Mesothelial cell of epicardium (in vitro differentiated cells): ENCODE measurements at regions not wholly inside any gene's neighbourhood (a gene's known extent, or its start where the extent isn't known, plus 50 kb on each side); places are given as distances from the start of the nearest gene placed in this dataset.

Source experiments
- DNase-seq, 2 experiments: peaks; one replicate each; pipeline ENCODE4 v3.0.0; 2021; ENCODE audit warnings: low spot score in 2 of 2; ENCODE audit not compliant: unreplicated experiment in 2 of 2
- H3K27ac Mint-ChIP-seq: 2 replicates; pipeline ENCODE4 v1.8.0; 2021; ENCODE audit warnings: mixed read lengths
- H3K27me3 Mint-ChIP-seq: 2 replicates; pipeline ENCODE4 v1.8.0; 2021; ENCODE audit warnings: low read depth, mixed read lengths
- H3K36me3 Mint-ChIP-seq: 2 replicates; pipeline ENCODE4 v1.8.0; 2021; ENCODE audit warnings: mixed read lengths
- H3K4me1 Mint-ChIP-seq: 2 replicates; pipeline ENCODE4 v1.8.0; 2021; ENCODE audit warnings: mixed read lengths
- H3K4me3 Mint-ChIP-seq: 2 replicates; pipeline ENCODE4 v1.8.0; 2021; ENCODE audit warnings: mild to moderate bottlenecking, moderate library complexity, mixed read lengths
- H3K9me3 Mint-ChIP-seq: 2 replicates; pipeline ENCODE4 v1.8.0; 2021; ENCODE audit warnings: mixed read lengths
- TF ChIP-seq, protein P1 (sequence below): fragments of 200-600 bp; sonication (generic); IDR thresholded peaks from one replicate; pipeline ENCODE4 v1.5.0; 2021; ENCODE audit warnings: antibody characterized with exemption; ENCODE audit not compliant: unreplicated experiment

DNA sequence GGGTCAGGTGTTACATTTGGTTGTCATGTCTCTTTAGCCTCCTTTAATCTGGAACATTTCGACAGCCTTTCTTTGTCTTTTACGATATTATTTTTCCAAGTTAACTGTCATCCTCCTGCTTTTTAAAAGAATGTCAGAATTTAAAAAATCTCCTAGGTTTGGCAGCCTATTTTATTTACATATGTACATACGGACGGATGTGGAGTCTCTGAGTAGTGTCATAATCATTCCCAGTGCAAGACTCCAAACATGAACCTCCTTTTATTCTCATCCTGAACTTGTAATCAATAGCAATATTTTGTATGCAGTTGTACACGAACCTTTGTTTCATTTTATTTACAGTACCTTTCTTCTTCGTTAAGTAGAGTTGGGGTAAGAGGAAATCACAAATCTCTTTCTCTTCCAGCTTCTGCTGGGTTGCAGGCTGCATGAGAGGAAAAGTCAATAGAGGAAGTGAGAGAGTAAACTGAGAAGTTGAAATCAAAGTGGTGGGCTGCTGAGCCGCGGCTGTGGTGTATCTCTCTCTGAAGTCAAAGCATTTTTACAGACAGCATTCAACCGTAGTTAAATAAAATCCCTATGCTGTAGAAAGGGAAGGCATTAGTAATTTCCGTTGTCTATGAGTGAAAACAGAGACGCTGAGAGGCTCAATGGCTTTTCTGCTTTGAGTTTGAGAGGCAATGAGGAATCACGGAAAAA, 53.9 kb upstream of the RPS6KA3 start:
- Mint-ChIP-seq H3K4me1 (peaks cover 3% of the 10 kb centered on the region), H3K9me3 (peaks cover 27% of the 10 kb centered on the region), H3K27ac (no peak overlapping the region), H3K4me3 (no peak overlapping the region), H3K36me3 (no peaks in the 10 kb centered on the region), H3K27me3 (no peaks in the 10 kb centered on the region)
- TF ChIP-seq, protein P1, sequence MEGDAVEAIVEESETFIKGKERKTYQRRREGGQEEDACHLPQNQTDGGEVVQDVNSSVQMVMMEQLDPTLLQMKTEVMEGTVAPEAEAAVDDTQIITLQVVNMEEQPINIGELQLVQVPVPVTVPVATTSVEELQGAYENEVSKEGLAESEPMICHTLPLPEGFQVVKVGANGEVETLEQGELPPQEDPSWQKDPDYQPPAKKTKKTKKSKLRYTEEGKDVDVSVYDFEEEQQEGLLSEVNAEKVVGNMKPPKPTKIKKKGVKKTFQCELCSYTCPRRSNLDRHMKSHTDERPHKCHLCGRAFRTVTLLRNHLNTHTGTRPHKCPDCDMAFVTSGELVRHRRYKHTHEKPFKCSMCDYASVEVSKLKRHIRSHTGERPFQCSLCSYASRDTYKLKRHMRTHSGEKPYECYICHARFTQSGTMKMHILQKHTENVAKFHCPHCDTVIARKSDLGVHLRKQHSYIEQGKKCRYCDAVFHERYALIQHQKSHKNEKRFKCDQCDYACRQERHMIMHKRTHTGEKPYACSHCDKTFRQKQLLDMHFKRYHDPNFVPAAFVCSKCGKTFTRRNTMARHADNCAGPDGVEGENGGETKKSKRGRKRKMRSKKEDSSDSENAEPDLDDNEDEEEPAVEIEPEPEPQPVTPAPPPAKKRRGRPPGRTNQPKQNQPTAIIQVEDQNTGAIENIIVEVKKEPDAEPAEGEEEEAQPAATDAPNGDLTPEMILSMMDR: no peak
- DNase-seq: no peak

DNA sequence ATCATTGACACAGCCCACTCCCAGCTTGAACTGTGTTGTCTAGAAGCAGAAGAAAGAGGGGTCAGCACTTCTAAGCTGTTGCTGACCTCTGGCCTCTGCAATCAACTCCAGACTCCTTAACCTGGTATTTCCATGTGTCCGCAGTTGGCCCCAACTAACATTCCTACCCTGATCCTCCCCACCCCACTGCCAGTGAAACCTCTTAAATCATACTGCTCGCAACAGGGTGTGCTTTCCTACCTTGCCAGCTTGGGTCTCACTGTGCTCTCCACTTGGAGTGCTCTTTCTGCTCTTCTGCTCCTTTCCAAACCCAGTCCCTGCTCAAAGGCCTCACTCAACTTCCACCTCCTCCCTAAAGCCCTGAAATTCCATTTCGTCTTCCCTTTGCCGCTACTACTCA, 52.3 kb upstream of the RPS6KA3 start:
- TF ChIP-seq, protein P1: no peak
- Mint-ChIP-seq H3K4me3 (no peak overlapping the region), H3K27ac (no peak overlapping the region), H3K36me3 (no peaks in the 10 kb centered on the region), H3K27me3 (no peaks in the 10 kb centered on the region), H3K9me3 (peaks cover 33% of the 10 kb centered on the region), H3K4me1 (peaks cover 7% of the 10 kb centered on the region)
- no peak for DNase-seq

GRCh38 chrX:20317873-20318272, 51.2 kb upstream of the RPS6KA3 start:
- TF ChIP-seq, protein P1: no peak
- Mint-ChIP-seq H3K27ac (no peak overlapping the region), H3K9me3 (peaks cover 36% of the 10 kb centered on the region), H3K27me3 (no peaks in the 10 kb centered on the region), H3K4me1 (peaks cover 7% of the 10 kb centered on the region), H3K4me3 (no peak overlapping the region), H3K36me3 (no peaks in the 10 kb centered on the region)
- DNase-seq: no peak
